Kidney capillary endothelial cell (primary cell): ENCODE measurements at regions not wholly inside any gene's neighbourhood (a gene's known extent, or its start where the extent isn't known, plus 50 kb on each side); places are given as distances from the start of the nearest gene placed in this dataset.
"Not testable (repeated sequence)": the region's sequence is repeated elsewhere in the genome, so short reads cannot be mapped to it uniquely, and the experiment has no call there.

Experiments used
- DNase-seq: peaks from one replicate; pipeline ENCODE4 v3.0.0-alpha.2; 2018; ENCODE audit warnings: low spot score

- DNase-seq, result no peak
Observed at GRCh38 chr3:78424656-78425055, 1343.1 kb downstream of the ROBO1 start.

GRCh38 chr3:78426454-78426853 lies 1341.3 kb downstream of the ROBO1 start:
- DNase-seq, result no peak

GRCh38 chr3:78427303-78427702 lies 1340.5 kb downstream of the ROBO1 start:
- DNase-seq, result no peak

GRCh38 chr3:78430741-78431140 lies 1337.1 kb downstream of the ROBO1 start:
- DNase-seq, result no peak

- DNase-seq, result no peak
Observed at GRCh38 chr3:78434801-78435200, 1333.0 kb downstream of the ROBO1 start.

GRCh38 chr3:78455166-78455565 lies 1312.6 kb downstream of the ROBO1 start:
- DNase-seq, result no peak

GRCh38 chr3:78455712-78456433 lies 1311.9 kb downstream of the ROBO1 start:
- DNase-seq, result no peak

- DNase-seq, result no peak
Observed at GRCh38 chr3:78459796-78460195, 1308.0 kb downstream of the ROBO1 start.

- no peak for DNase-seq
Observed at GRCh38 chr3:78462021-78462420, 1305.8 kb downstream of the ROBO1 start.

- no peak for DNase-seq
Observed at GRCh38 chr3:78476076-78476475, 1291.7 kb downstream of the ROBO1 start.

GRCh38 chr3:78481050-78481449 lies 1286.7 kb downstream of the ROBO1 start:
- DNase-seq, result no peak

- no peak for DNase-seq
Observed at GRCh38 chr3:78483090-78483489, 1284.7 kb downstream of the ROBO1 start.

GRCh38 chr3:78494851-78495250 lies 1272.9 kb downstream of the ROBO1 start:
- no peak for DNase-seq

GRCh38 chr3:78495301-78495700 lies 1272.5 kb downstream of the ROBO1 start:
- no peak for DNase-seq

GRCh38 chr3:78496501-78496900 lies 1271.3 kb downstream of the ROBO1 start:
- DNase-seq, result no peak

GRCh38 chr3:78497021-78497420 lies 1270.8 kb downstream of the ROBO1 start:
- no peak for DNase-seq

- DNase-seq, result no peak
Observed at GRCh38 chr3:78497767-78498166, 1270.0 kb downstream of the ROBO1 start.

GRCh38 chr3:78506061-78506460 lies 1261.7 kb downstream of the ROBO1 start:
- DNase-seq, result no peak

- no peak for DNase-seq
Observed at GRCh38 chr3:78506581-78507195, 1261.1 kb downstream of the ROBO1 start.

- no peak for DNase-seq
Observed at GRCh38 chr3:78507196-78507984, 1260.4 kb downstream of the ROBO1 start.

GRCh38 chr3:78511840-78512239 lies 1256.0 kb downstream of the ROBO1 start:
- DNase-seq, result no peak

GRCh38 chr3:78512786-78513185 lies 1255.0 kb downstream of the ROBO1 start:
- DNase-seq, result not testable (repeated sequence)

- no peak for DNase-seq
Observed at GRCh38 chr3:78516437-78516836, 1251.4 kb downstream of the ROBO1 start.
